GM12891 (cell line): ENCODE measurements at regions not wholly inside any gene's neighbourhood (a gene's known extent, or its start where the extent isn't known, plus 50 kb on each side); places are given as distances from the start of the nearest gene placed in this dataset.

ENCODE experiments used
- POLR2A ChIP-seq: IDR thresholded peaks from 2 replicates; pipeline ENCODE4 v1.6.1; 2011; ENCODE audit warnings: low read depth, low read length, control low read depth
- TAF1 ChIP-seq: IDR thresholded peaks from 2 replicates; pipeline ENCODE4 v1.6.1; 2011; ENCODE audit warnings: low read depth, low read length, control low read depth

GRCh38 chr12:84701041-84701440 lies 211.6 kb downstream of the SLC6A15 start:
- no peak for TF ChIP-seq TAF1
- TF ChIP-seq POLR2A, result no peak
